Peyer's patch (tissue), 4 donors: ENCODE measurements at regions not wholly inside any gene's neighbourhood (a gene's known extent, or its start where the extent isn't known, plus 50 kb on each side); places are given as distances from the start of the nearest gene placed in this dataset.

ENCODE experiments used
- POLR2A ChIP-seq, 2 donors: fragments of 450-650 bp; IDR thresholded peaks; one replicate each; pipeline ENCODE4 v1.5.1; 2017; ENCODE audit warnings: antibody characterized with exemption in 2 of 2, mild to moderate bottlenecking in 2 of 2, moderate library complexity in 2 of 2
- TF ChIP-seq, protein P1 (sequence below), 6 experiments: fragments of 450-650 bp in 4 of 6; fragments of 200-600 bp in 2 of 6; sonication (generic) in 1 of 6; IDR thresholded peaks; one replicate each; pipeline ENCODE4 v1.5.1; 2017 to 2019; ENCODE audit warnings: antibody characterized with exemption in 6 of 6, mild to moderate bottlenecking in 3 of 6, moderate library complexity in 1 of 6

DNA sequence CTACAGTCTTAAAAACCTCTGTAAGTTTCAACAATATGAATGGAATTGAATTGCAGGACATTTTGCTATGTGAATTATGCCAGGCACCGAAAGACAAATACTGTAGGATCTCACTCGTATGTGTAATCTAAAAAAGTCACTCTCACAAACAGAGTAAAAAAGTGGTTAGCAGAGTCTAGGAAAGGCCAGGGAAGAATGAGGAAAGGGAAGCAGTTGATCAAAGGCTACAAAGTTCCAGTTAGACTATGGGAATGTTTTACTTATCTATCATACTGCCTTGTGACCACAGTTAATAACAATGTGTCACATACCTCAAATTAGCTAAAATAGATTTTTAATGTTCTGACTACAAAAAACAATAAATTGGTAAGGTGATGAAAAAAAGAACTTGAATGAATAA lies 565.4 kb upstream of the BRINP3 start:
- TF ChIP-seq, protein P1, sequence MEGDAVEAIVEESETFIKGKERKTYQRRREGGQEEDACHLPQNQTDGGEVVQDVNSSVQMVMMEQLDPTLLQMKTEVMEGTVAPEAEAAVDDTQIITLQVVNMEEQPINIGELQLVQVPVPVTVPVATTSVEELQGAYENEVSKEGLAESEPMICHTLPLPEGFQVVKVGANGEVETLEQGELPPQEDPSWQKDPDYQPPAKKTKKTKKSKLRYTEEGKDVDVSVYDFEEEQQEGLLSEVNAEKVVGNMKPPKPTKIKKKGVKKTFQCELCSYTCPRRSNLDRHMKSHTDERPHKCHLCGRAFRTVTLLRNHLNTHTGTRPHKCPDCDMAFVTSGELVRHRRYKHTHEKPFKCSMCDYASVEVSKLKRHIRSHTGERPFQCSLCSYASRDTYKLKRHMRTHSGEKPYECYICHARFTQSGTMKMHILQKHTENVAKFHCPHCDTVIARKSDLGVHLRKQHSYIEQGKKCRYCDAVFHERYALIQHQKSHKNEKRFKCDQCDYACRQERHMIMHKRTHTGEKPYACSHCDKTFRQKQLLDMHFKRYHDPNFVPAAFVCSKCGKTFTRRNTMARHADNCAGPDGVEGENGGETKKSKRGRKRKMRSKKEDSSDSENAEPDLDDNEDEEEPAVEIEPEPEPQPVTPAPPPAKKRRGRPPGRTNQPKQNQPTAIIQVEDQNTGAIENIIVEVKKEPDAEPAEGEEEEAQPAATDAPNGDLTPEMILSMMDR (IDR thresholded peaks at IDR 0.05) = no peak
- no peak for TF ChIP-seq POLR2A (IDR thresholded peaks at IDR 0.05)
